Caki2 (cell line): ENCODE measurements at regions not wholly inside any gene's neighbourhood (a gene's known extent, or its start where the extent isn't known, plus 50 kb on each side); places are given as distances from the start of the nearest gene placed in this dataset.
A peak's percentile ranks its signal among the peaks of the same experiment; 100 is the strongest.

Experiments used
- DNase-seq: peaks from one replicate; pipeline ENCODE4 v3.0.0-alpha.2; 2015; ENCODE audit warnings: low read depth
- in situ Hi-C: cut with HindIII; loops from 2 replicates; pipeline ENCODE4 v1.10.0; 2016; ENCODE audit warnings: low sequenced_read_pairs, low pct_unique_long_range_greater_than_20kb, mixed read lengths

DNA sequence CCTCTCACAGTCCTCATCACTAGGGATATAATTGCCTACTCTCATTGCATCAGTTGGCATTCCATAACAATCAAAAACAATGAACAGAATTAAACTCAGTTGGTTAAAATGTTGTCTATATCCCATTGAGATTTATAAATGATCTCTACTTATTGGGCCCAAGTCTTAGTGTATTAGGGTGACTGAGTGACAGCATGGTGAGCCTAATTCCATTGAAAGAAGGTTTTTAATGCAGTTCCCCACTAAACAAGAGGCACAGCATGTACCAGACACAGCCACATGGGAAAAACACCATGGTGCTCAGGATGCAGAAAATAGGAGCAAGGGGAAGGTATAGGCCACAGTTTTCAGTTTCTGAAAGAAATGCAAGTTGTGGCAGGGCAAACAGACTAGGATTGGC lies 208.4 kb downstream of the RFC3 start:
- no peak for DNase-seq
- in situ Hi-C loops = no loop called here

DNA sequence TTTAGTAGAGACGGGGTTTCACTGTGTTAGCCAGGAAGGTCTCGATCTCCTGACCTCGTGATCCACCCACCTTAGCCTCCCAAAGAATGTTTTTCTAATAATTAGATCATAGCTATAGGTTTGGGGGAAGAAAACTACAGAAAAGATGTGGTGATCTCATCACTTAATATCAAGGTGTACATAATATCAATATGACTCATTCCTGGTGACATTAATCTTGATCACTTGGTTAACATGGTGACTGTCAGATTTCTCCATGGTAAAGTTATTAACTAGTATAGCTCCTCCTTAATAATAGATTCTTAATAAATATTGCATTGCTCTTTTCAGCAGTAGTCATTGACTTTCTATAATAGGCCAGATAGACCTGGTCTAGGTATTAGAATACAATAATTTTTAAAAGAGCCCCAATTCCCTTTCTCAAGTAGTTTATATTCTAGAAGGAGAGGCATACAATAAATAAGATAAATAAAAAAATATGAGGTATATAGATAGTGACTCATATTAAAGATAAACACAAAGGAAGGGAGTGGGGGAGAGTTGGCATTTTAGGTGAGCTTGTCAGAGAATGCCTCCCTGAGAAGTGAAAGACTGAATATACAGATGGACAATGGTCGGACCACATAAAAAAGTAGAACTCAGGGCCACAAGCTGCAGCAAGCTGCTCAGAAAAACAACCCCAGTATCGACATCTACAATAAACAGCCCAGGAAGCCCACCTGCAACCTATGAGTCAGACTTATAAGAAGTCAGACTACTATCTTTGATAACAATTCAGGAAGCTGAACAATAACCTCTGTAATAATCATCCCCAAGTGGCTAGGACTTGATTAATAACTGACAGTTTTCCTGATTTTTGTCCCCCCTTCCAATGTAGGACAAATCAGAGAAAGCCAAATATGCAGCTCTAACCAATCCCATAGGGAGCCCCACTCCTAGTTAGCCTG lies 210.8 kb downstream of the RFC3 start:
- in situ Hi-C loops = no loop called here
- no peak for DNase-seq

- no peak for DNase-seq
- in situ Hi-C loops = no loop called here
Observed at GRCh38 chr13:34030782-34031181, 212.8 kb downstream of the RFC3 start.

DNA sequence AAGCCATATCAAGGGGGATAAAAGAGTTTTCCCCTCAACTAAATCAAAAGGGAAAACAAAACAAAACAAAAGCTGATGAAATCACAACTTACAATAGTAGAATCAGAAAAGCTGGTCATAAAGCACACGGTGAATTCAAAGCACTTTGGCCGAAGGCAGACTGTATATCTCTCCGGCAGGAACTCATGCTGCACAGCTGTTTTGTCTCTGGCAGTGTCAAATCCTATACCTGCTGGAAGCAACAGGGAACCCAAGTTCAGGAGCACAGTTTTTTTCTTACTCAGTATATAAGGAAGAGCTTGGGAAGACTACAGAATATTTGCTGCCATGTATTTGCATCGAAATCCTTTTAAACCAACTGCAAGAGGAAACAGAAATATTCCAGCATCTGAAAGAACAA lies 213.7 kb downstream of the RFC3 start:
- in situ Hi-C loops = no loop called here
- DNase-seq = no peak

DNA sequence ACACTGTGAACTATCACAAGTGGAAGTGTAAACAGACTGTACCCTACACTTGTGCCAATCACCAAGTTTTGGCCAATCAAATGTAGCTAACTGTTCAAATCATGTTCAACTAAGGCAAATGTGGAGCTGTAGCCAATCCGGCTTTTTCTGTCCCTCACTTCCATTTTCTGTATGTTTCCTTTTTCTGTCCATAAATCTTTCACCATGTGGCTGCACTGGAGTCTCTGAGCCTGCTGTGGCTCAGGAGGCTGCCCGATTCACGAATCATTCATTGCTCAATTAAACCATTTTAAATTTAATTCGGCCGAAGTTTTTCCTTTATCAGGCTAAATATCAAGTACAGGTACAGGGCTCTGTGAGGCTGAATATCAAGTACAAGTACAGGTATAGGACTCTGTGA lies 216.5 kb downstream of the RFC3 start:
- in situ Hi-C loops = no loop called here
- DNase-seq = no peak

GRCh38 chr13:34035178-34035577 lies 217.2 kb downstream of the RFC3 start:
- no peak for DNase-seq
- in situ Hi-C loops = no loop called here

DNA sequence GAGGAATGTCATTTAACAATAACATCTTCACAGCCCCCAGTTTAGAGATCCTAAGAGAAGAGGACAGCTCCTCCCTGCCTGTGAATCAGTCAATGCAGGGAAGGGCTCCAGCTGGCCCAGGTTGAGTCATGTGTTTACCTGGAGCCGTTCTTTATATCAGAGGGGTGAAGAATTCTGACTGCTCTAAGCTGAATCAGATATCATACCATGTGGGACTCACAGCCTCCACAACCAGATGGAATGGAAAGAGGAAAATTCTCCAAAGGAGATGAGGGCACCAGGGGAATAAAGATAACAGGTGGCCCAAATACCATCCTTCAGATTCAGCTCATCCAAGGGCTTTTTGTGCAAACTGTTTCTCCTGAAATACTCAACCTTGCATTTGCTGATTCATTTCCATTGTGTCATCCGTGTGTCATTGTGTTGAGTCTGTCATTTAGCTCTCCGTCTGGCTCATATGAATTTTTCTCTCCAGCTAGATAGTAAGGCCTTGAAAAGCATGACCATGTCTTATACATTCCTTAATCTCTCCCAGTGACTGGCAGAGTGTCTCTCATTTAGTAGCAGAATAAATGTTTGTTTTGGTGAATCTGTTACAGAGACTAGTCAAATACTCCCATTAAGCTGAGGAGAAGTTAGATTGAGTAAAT lies 217.9 kb downstream of the RFC3 start:
- in situ Hi-C loops = no loop called here

DNA sequence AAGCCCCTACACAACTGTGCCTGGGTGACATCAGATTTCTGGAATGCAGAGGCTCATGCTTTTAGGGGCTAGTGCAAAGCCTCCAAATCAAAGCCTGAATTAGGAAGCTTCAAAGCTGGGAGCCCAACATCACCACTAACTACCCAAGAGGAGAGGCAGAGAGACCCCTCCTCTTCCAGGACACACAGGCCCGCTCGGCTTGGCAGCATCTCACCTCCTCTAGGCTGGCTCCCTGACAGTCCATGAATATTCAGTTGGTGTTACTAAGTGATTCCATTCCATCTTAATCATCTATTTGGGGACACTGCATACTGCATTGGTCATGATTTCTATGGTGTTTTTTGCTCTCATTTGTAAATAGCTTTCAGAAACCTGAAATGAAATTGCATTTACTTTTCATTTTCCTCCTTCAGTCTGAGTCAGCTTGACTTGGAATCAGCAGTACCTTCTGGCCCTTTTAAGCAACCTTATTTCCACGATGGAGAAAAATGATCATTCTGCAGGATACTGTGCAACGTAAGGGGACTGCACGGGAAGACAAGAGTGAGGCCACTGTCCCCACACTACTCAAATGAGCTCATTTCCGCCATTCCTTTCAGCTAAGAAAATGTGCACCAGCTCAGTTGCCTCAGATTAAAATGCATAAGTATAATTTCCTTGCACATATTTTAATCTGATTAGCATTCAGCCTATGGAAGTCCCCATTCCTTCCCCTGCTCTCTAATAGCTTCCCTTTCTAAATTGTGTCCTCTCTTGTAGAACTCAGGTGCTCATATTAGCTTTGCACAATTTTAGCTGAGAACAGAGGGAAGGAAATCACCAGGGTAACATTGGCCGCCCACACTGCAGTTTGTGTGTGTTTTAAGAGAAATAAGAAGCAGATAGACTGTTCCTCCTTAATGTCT lies 219.9 kb downstream of the RFC3 start:
- DNase-seq = no peak

More for the DNA sequence above, 217.9 kb downstream of the RFC3 start:
- peak; percentile 8 for DNase-seq

DNA sequence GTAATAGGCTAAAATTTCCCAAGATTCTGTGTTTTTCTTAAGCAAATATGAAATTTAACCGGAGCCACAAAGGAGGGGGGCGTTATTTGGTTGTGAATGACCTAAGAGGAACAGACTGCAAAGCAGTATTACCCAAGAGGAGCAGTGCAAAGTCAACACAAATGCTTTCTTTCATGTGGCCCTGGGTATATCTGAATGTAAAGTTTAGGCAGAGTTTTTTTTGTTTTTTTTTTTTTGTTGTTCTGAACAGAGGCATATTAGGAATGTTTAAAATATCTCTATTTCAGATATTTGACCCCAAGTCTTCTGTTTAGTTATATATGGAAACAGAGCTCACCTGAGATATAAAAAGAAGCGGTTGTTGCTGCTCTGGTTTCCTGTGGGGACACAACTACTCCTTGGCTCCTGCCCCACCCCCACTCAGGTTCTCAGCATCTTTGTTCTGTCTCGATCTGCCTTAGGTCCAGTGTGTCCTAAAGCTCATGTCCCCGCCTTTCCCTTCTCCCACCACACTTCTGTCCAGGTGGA lies 220.7 kb downstream of the RFC3 start:
- DNase-seq = no peak
- in situ Hi-C loops = no loop called here

More for the DNA sequence above, 219.9 kb downstream of the RFC3 start:
- in situ Hi-C loops = no loop called here

- in situ Hi-C loops = no loop called here
- no peak for DNase-seq
Observed at GRCh38 chr13:34039678-34040077, 221.7 kb downstream of the RFC3 start.

DNA sequence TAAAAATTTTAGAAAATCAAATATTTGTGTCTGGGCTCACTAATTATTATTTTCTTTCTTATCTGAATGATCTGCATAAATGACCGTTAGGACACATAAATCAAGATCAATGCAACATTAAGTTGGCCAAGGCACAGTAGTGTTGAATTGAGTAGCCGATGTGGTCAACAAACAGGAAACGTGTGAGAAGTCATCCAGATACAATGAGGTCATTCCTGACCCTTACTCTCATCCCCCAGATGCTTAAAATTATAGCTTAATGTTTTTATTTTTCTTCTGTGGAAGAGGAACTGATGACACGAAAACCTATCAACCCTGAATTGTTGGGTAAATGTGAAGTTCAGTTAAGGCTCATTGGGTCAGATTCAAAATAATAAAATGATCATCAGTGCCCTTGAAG lies 222.9 kb downstream of the RFC3 start:
- in situ Hi-C loops = no loop called here
- no peak for DNase-seq

DNA sequence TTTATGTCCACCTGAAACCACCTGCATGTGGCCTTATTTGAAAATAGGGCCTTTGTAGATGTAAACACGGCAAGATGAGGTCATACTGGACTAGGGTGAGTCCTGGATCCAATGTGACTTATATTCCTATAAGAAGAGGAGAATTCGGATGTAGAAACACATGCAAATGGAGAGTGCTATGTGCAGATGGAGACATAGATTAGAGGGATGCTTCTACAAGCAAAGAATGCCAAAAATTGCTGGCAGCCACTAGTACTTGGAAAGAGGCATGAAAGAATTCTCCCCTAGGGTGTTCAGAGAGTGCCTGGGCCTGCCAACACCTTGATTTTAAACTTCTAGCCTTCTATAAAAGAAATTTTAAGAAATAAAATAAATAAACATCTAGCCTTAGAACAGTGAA lies 226.1 kb downstream of the RFC3 start:
- DNase-seq = no peak

DNA sequence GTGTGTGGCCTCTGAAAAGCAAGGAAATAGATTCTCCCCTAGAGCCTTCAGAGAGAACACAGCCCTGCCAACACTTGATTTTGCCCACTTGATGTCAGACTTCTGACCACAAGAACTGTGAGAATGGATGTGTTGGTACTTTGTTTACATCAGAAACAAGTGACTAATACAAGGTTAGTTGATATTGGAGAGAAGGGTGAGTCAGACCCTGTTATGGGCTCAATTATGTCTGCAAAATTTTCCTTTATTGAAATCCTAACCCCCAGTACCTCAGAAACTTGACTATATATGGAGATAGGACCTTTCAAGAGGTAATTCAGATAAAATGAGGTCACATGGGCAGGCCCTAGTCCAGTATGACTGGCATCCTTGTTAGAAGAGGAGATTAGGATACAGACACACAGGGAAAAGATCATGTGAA lies 226.7 kb downstream of the RFC3 start:
- in situ Hi-C loops = no loop called here
- DNase-seq = peak; percentile 22

More for the DNA sequence above, 226.1 kb downstream of the RFC3 start:
- in situ Hi-C loops = no loop called here

GRCh38 chr13:34046457-34046856 lies 228.5 kb downstream of the RFC3 start:
- in situ Hi-C loops = no loop called here
- no peak for DNase-seq

DNA sequence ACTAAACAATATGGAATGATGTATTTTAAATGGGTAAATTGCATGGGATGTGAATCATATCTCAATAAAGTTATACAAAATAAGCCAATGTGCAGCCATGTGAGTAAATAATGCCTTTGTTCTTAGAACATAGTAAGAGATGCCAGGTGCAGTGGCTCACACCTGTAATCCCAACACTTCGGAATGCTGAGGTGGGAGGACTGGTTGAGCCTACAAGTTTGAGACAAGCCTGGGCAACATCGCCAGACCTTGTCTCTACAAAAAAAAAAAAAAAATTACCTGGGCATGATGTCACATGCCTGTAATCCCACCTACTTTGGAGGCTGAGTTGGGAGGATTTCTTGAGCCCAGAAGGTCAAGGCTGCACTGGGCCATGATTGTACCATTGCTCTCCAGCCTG lies 230.7 kb downstream of the RFC3 start:
- no peak for DNase-seq
- in situ Hi-C loops = no loop called here

- no peak for DNase-seq
- in situ Hi-C loops = no loop called here
Observed at GRCh38 chr13:34056733-34057258, 238.8 kb downstream of the RFC3 start.

DNA sequence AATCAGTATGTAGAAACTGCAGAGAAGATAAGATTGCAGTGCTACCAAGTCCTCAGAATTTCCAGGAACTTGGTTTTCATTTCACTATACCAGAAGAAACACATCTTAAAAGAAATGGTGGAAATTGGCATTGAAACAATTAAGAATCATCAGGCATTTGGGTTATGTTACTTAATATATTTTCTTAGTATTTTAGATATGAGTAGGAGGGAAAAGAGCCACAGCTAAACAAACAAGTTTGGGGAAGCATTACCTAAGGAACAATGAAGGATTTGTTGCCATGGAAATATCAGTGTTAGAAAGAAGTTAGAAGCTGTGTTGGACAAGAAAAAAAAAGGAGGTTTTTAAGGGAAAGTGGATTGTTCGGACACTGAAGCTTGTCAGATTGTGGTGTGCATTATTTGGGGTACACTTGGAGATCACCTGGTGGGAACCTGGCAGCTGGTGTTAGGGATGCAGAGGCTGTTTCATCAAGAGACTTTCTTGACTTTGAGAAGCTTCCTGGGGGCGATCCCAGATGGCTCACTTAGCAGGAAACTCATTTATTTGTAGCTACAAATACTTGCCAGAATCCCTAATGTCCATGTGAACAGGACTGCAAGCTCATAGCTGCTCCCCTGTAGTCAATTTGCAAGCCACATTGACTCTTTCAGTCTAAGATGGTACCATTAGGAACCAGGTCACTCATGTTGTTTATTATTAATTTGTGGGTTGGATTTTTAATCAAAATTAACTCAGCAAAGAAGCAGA lies 246.7 kb downstream of the RFC3 start:
- in situ Hi-C loops = no loop called here
- no peak for DNase-seq

GRCh38 chr13:34065928-34066327 lies 248.0 kb downstream of the RFC3 start:
- no peak for DNase-seq
- in situ Hi-C loops = no loop called here
